Motor neuron (in vitro differentiated cells): ENCODE measurements at regions not wholly inside any gene's neighbourhood (a gene's known extent, or its start where the extent isn't known, plus 50 kb on each side); places are given as distances from the start of the nearest gene placed in this dataset.

ENCODE experiments used
- ATAC-seq, 8 experiments: fragments of 200-7000 bp; cut with Tn5 transposase; replicated peaks in 6 of 8; 2 replicates each; pipeline ENCODE4 v1.8.0; 2021; ENCODE audit warnings: mild to moderate bottlenecking in 8 of 8, moderate library complexity in 8 of 8
- H3K27ac ChIP-seq, 2 donors: fragments of 250-450 bp; sonication (Bioruptor Pico); 2 replicates each; pipeline ENCODE4 v1.9.0; 2021; ENCODE audit warnings: antibody characterized with exemption in 2 of 2, mild to moderate bottlenecking in 2 of 2, moderate library complexity in 1 of 2
- H3K4me1 ChIP-seq, 2 donors: fragments of 250-450 bp; sonication (Bioruptor Pico); replicated peaks in 1 of 2; 2 replicates each; pipeline ENCODE4 v1.6.1; 2021; ENCODE audit warnings: antibody characterized with exemption in 2 of 2, mild to moderate bottlenecking in 2 of 2, moderate library complexity in 1 of 2
- H3K4me3 ChIP-seq, 5 donors: fragments of 250-450 bp; sonication (Bioruptor Pico); 2 replicates each; pipeline ENCODE4 v1.9.0; 2021; ENCODE audit warnings: antibody characterized with exemption in 5 of 5, mild to moderate bottlenecking in 5 of 5, moderate library complexity in 4 of 5
- WGBS, 10 experiments: fragments of 450-650 bp; shearing (Covaris generic); methylation state at CpG; one replicate each; pipeline ENCODE4 v1.0.0; 2022; 5-methylcytosine and 5-hydroxymethylcytosine counted together
- in situ Hi-C, 9 experiments: fragments of 400-800 bp; cut with MboI; loops; one replicate each; pipeline ENCODE4 v1.15.0; 2021; ENCODE audit warnings: low sequenced_read_pairs in 9 of 9, low pct_unique_long_range_greater_than_20kb in 2 of 9; ENCODE audit not compliant: unreplicated experiment in 9 of 9

GRCh38 chr18:39435996-39436395 is 1870.4 kb upstream of the CELF4 start:
- no peak overlapping the region for H3K27ac ChIP-seq
- ATAC-seq: peak in 3 of 8 experiments; percentile 27 to 34 (median 29)
- WGBS, 10 experiments: 0 to 50% (median 20%) methylated on average over 1 of the region's 1 CpG; no CpG with 5 or more reads in 3 of the 10 experiments
- in situ Hi-C loops: no loop called here
- no peak overlapping the region for H3K4me3 ChIP-seq
- no peaks in the 10 kb centered on the region for H3K4me1 ChIP-seq

GRCh38 chr18:39435209-39435608 is 1869.6 kb upstream of the CELF4 start:
- ATAC-seq: no peak
- Histone ChIP-seq H3K4me1 (no peaks in the 10 kb centered on the region), H3K27ac (no peak overlapping the region), H3K4me3 (no peak overlapping the region)
- 30 to 100% (median 88%) methylated on average over 1 to 2 of the region's 2 CpGs; no CpG with 5 or more reads in 2 of the 10 experiments for WGBS, 10 experiments
- in situ Hi-C loops: no loop called here

- 0 to 100% (median 88%) methylated on average over 1 to 3 of the region's 3 CpGs for WGBS, 10 experiments
- in situ Hi-C loops: no loop called here
- no peak for ATAC-seq
Observed at GRCh38 chr18:39434223-39434920, 1868.8 kb upstream of the CELF4 start.

GRCh38 chr18:39425172-39425850 is 1859.7 kb upstream of the CELF4 start:
- Histone ChIP-seq H3K4me1 (no peaks in the 10 kb centered on the region), H3K27ac (no peak overlapping the region), H3K4me3 (no peak overlapping the region)
- in situ Hi-C loops: no loop called here
- ATAC-seq: no peak
- WGBS, 10 experiments: 0 to 100% (median 90%) methylated on average over 1 to 4 of the region's 4 CpGs; no CpG with 5 or more reads in 3 of the 10 experiments

More at GRCh38 chr18:39434223-39434920, 1868.8 kb upstream of the CELF4 start:
- no peaks in the 10 kb centered on the region for H3K4me1 ChIP-seq
- no peak overlapping the region for H3K27ac ChIP-seq
- H3K4me3 ChIP-seq: no peak overlapping the region

- WGBS, 10 experiments: 46 to 100% (median 90%) methylated on average over 1 of the region's 1 CpG; no CpG with 5 or more reads in 3 of the 10 experiments
- peak in 2 of 8 experiments; percentile 29 to 34 for ATAC-seq
- in situ Hi-C loops: no loop called here
Observed at GRCh38 chr18:39424261-39424660, 1858.7 kb upstream of the CELF4 start.

GRCh38 chr18:39421276-39421675 is 1855.7 kb upstream of the CELF4 start:
- no peak overlapping the region for H3K27ac ChIP-seq

More at GRCh38 chr18:39424261-39424660, 1858.7 kb upstream of the CELF4 start:
- no peak overlapping the region for H3K27ac ChIP-seq
- no peak overlapping the region for H3K4me3 ChIP-seq
- no peaks in the 10 kb centered on the region for H3K4me1 ChIP-seq

GRCh38 chr18:39419315-39419714 is 1853.7 kb upstream of the CELF4 start:
- Histone ChIP-seq H3K27ac (no peak overlapping the region), H3K4me1 (no peaks in the 10 kb centered on the region), H3K4me3 (no peak overlapping the region)
- in situ Hi-C loops: no loop called here
- ATAC-seq: peak in 1 of 8 experiments; percentile 54

More at GRCh38 chr18:39421276-39421675, 1855.7 kb upstream of the CELF4 start:
- in situ Hi-C loops: no loop called here
- Histone ChIP-seq H3K4me3 (no peak overlapping the region), H3K4me1 (no peaks in the 10 kb centered on the region)
- WGBS, 10 experiments: 79 to 100% (median 96%) methylated on average over 2 to 3 of the region's 3 CpGs; no CpG with 5 or more reads in 4 of the 10 experiments
- ATAC-seq: peak in 1 of 8 experiments; percentile 21

GRCh38 chr18:39415471-39415870 is 1849.9 kb upstream of the CELF4 start:
- ATAC-seq: no peak
- in situ Hi-C loops: no loop called here
- H3K4me3 ChIP-seq: no peak overlapping the region
- no peak overlapping the region for H3K27ac ChIP-seq
- WGBS, 10 experiments: 20 to 100% (median 93%) methylated on average over 1 to 4 of the region's 4 CpGs; no CpG with 5 or more reads in 1 of the 10 experiments
- no peaks in the 10 kb centered on the region for H3K4me1 ChIP-seq

GRCh38 chr18:39414009-39414700 is 1848.6 kb upstream of the CELF4 start:
- ATAC-seq: peak in 2 of 8 experiments; percentile 78 to 81
- Histone ChIP-seq H3K4me3 (no peak overlapping the region), H3K4me1 (no peaks in the 10 kb centered on the region), H3K27ac (no peak overlapping the region)
- in situ Hi-C loops: no loop called here
- WGBS, 10 experiments: 28 to 100% (median 89%) methylated on average over 1 to 4 of the region's 4 CpGs; no CpG with 5 or more reads in 1 of the 10 experiments

GRCh38 chr18:39406941-39407340 is 1841.3 kb upstream of the CELF4 start:
- in situ Hi-C loops: no loop called here
- Histone ChIP-seq H3K4me3 (no peak overlapping the region), H3K27ac (no peak overlapping the region), H3K4me1 (no peaks in the 10 kb centered on the region)
- WGBS, 10 experiments: 13 to 100% (median 92%) methylated on average over 1 to 3 of the region's 3 CpGs; no CpG with 5 or more reads in 2 of the 10 experiments
- ATAC-seq: no peak

- no peak overlapping the region for H3K27ac ChIP-seq
- H3K4me3 ChIP-seq: no peak overlapping the region
- in situ Hi-C loops: no loop called here
- ATAC-seq: no peak
- WGBS, 10 experiments: 19 to 100% (median 87%) methylated on average over 1 to 2 of the region's 2 CpGs; no CpG with 5 or more reads in 1 of the 10 experiments
- H3K4me1 ChIP-seq: no peaks in the 10 kb centered on the region
Observed at GRCh38 chr18:39403121-39403520, 1837.5 kb upstream of the CELF4 start.

- in situ Hi-C loops: no loop called here
- H3K4me3 ChIP-seq: no peak overlapping the region
- no peaks in the 10 kb centered on the region for H3K4me1 ChIP-seq
- WGBS, 10 experiments: 0 to 100% (median 52%) methylated on average over 1 of the region's 1 CpG; no CpG with 5 or more reads in 2 of the 10 experiments
- H3K27ac ChIP-seq: no peak overlapping the region
- ATAC-seq: peak in 2 of 8 experiments; percentile 32 to 75
Observed at GRCh38 chr18:39399662-39400061, 1834.1 kb upstream of the CELF4 start.

- no peaks in the 10 kb centered on the region for H3K4me1 ChIP-seq
- H3K4me3 ChIP-seq: no peak overlapping the region
- WGBS, 10 experiments: 44 to 100% (median 100%) methylated on average over 1 of the region's 1 CpG; no CpG with 5 or more reads in 3 of the 10 experiments
- no peak overlapping the region for H3K27ac ChIP-seq
- in situ Hi-C loops: no loop called here
- ATAC-seq: no peak
Observed at GRCh38 chr18:39396168-39396567, 1830.6 kb upstream of the CELF4 start.
